Stimulated activated CD4-positive, alpha-beta T cell treated with anti-CD3 and anti-CD28 coated beads, Interleukin-1b, Interleukin-23, amount 100 ng/mL, for 48 hours (primary cell): ENCODE measurements at regions not wholly inside any gene's neighbourhood (a gene's known extent, or its start where the extent isn't known, plus 50 kb on each side); places are given as distances from the start of the nearest gene placed in this dataset.
"Not testable (repeated sequence)": the region's sequence is repeated elsewhere in the genome, so short reads cannot be mapped to it uniquely, and the experiment has no call there.

Experiments used
- DNase-seq: peaks from one replicate; pipeline ENCODE4 v3.0.0-alpha.2; 2020

DNA sequence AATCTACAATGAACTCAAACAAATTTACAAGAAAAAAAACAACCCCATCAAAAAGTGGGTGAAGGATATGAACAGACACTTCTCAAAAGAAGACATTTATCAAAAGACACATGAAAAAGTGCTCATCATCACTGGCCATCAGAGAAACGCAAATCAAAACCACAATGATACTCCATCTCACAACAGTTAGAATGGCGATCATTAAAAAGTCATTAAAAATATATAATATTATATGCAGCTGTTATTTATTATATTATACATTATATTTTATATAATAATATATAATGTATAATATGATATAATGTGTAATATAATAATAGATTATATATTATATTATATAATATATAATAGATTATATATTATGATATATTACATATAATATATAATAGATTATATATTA is 1194.1 kb upstream of the SLC39A10 start:
- DNase-seq: not testable (repeated sequence)

DNA sequence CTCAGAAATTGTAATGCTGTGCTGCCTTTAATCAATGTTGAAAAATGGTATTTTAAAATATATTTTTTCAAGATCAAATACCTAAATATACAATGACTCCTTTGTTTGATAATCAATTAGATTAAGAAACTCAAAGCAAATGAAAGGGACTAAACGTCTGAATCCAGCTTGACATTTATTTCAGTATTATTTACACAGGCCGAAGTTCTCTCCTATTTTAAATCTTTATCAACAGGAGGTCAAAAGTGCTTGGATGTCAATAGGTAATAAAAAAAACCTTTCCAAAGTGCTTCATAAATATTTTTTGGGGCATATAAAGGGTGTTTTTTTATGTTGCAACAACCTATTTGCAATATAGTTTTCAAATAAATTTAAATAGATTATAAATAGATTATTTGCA is 1201.7 kb upstream of the SLC39A10 start:
- DNase-seq: no peak

DNA sequence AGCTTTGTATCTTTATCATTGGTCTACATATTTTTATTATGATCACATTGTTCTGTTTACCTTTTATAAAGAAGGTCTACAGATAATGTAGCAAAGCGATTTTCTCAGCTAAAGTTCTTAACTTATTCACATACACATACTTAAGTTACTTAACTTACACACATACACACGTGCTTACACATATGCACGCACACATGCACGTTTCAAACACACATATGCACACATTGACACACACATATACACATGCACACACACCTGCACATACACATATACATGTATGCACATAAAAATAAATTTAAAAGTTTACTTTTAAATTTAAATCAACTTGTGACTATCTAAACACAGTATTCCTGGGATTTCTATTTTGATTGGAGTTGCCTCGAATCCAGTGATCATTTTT is 1204.5 kb upstream of the SLC39A10 start:
- DNase-seq: no peak

DNA sequence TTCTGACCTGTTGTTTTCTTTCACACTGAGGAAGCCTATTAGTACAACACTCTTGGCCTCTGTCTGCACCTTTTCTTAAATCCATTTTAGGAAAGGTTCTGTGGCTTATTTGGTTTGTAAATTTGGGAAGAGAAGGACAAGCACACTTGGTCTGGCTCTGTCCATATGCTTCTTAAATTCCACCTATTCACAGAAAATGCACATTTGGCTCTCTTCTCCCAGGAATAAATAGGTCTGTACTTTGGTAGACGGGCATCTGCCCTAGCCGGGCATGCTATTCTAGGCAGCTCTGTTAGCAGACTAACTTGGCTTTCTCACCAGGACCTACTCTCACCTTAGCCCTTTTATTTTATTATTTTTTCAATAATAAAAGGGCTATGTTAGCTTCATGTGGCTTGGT is 1211.8 kb upstream of the SLC39A10 start:
- DNase-seq: no peak

DNA sequence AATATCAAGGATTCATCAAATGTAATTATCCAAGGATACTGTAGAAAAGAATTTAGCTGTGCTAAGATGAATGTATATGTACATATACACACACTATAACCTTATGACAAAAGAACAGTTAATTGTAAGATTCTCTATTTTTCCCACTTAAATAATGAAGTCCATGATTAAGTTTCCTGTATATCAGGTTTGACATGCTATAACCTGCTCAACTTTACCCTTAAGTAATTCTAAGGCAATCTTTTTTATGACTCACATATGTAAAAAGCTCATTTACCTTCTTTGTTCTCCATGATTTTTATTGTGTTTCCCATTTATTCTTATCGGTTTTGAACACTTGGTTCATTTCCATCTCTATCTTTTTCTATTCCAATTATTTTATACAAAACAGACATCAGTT is 1213.1 kb upstream of the SLC39A10 start:
- DNase-seq: no peak

DNA sequence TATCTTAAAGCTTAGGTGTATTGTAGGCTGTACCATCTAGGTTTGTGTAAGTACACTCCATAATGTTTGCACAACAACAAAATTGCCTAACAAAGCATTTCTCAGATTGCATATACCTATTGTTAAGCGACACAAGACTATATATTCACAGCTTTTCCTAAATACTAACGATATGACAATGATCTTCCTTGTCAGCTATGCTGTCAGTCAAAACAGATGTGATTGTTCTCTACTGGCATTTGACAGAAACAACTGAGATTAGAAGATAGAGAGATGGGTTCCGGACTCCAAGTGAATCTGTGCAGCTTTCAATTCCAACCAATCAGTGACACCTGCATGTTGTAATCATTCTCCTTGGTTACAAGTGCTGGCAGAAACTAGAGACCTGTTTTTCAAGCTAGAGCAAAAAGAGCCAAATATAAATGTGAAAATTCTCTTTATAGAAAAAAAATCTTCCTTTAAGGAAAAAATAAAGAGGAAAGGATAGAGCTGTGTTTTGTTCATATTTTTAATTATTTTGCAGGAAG is 1232.3 kb upstream of the SLC39A10 start:
- DNase-seq: no peak

DNA sequence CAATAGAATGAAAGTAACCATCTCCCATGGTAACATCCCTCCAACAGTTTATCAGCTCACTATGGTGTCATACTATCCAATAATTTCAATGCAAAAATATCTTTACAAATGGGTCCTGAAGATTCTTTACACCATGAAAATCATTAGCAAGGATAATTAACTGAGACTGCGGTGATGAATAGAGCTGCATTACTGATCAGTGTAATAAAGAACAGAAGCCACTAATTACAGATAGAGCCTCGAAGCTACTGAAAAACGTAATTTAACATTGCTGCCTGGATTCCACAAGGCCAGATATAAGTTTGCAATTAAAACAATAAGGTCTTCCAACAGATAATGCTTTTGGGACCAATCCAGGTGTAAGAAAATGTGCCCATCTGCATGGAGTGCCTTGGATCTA is 1245.8 kb upstream of the SLC39A10 start:
- no peak for DNase-seq

DNA sequence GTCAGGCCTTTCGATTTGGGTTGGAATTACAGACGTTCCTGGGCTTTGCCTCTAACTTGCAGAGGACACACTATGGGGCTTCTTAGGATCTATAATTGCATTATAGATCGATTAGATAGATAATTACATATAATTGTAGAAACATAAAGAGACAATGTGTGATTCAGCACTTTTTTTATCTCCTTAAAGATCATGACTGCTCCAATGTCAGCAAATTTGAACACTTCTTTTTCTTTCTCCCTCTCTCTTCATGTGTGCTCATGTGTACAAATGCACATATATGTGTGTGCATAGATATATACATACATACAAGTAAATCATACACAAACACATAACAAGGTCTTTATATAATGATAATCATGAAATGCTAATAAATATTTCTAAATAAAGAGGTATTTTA is 1261.2 kb upstream of the SLC39A10 start:
- DNase-seq: no peak

DNA sequence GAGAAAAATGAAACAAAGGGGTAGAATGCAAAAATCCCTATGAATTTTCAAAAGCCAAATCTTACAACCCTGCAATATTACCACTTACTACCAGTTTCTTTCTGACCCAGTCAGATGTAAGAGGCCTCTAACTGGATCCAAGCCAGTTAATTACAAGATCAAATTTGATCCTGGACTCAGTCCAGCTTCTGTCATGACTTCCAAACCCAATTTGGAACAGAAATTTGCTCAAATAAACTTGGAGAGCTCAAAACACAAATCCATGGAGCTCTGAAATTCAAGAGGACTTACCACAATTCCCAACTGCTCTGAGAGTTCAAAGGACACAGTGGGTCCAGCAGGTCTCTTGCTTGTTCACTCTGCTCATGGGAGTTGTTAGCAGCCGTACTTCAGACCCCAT is 1271.7 kb upstream of the SLC39A10 start:
- no peak for DNase-seq

DNA sequence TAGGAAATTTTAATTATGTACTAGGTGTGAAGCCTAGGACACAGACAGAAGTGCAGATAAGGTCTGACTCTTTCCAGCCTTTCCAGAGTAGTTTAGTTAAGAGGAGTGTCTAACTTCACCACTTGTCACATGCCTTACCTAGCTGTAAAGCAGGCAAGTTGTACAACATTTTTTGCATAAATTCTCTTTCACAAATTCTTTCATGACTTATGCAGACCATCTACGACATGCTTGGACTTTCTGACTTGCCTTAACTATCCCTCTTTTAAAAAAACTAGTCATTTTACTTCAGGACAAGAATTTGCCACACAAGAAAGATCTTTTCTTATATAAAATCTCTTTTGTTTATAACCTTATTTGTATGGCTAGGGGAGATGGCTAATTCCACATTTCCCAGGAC is 1273.6 kb upstream of the SLC39A10 start:
- no peak for DNase-seq

DNA sequence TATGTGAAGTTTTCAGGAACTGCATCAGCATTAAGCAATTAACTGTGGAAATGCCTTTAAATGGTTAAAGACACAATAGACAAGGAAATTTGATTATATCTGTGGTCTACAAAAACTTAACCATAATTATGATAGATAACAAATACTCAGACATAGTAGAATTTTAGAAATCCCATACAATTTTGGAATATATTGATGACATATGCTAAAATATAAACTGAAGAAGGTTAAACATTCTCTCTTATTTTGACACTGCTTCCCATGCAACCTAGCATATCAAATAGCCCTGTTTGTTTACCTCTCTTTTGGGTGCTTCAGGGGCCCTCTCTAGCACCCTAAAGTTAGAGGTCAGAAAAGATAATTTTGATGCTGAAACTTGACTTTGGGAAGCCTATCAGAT is 1274.8 kb upstream of the SLC39A10 start:
- DNase-seq: no peak

DNA sequence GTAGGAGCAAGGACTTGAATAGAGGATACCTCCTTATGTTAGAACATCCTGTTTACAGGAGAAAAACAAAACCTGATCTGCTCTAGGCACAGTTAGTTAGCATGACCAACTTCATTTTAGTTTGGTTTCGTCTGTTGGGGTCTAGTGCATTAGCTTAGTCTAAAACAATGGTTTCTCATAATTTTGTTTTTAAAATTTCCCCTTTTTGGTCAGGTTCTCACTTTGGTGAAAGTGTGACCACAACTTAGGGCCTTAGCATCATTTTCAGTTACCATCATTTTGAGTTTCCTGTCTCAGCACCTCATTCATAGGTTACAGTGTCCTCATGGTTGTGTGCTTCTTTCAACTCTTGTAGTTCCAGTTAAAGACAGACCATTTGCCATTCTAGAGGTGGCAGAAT is 1277.0 kb upstream of the SLC39A10 start:
- no peak for DNase-seq

DNA sequence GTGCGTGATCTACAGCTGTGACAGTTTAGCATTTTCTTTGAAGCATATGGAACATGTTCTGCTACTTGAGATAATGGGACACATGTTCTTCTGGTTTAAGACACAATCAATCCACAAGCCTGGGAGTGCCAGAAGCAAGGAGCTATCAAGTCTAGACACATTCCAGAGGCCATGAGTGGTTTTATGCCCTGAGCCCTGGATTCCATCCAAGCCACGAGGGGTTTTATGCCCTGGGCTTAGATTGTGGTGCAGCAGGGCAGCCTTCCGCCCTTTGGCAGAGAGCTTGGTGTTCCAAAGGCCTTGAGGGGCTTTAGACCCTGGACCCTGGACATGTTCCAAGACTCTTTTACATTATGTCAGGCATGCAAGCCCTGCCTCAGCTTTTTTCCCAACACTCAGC is 1289.6 kb upstream of the SLC39A10 start:
- DNase-seq: not testable (repeated sequence)

DNA sequence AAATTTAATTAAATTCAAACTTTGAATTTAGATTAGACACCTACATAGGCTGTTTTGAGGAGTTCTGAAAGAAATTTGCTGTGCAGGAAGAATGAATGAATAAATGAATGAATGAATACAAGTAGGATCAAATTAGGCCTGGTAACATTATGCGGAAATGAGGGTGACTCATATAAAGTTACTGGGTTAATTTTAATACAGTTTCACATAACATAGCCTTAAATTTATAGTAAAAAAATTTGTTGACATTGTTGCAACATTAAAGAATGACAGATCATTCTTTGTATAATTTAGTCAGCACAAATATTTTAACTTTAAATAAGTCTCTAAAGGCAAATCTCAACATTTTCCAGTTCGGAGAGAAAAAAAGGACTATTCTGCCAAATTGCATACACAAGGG is 1293.1 kb upstream of the SLC39A10 start:
- no peak for DNase-seq

DNA sequence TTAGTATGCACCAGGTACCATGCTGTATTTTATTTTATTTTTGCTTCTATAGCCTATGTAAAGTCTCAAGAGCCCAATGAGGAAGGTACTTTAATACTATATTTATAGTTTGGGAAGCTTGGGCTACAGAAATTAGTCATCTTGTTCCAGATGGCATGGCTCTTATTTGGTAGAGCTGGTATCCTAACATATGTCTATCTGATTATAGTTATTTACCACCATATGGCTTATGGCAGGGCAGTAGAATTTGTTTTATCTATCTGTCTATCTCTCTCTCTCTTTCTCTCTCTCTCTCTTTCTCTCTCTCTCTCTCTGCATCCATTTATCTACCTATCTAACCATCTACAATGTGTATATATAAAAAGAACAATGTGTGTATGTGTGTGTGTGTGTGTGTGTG is 1293.7 kb upstream of the SLC39A10 start:
- DNase-seq: no peak

DNA sequence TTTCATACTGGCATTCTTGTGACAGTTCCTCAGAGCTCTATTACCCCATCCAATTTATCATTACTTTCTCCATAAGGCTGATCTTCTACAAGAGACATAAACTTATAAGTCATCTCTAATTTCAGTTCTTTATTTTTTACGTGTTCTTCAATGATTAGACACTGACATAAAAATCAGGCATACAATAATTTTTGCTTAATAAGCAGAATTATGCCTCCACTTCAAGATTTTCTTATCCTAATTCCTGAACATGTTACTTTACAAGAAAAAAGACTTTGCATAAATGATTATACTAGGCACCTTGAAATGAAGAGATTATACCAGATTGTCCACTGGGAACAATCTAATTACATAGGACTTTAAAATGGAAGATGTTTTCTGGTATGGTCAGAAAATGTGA is 1304.5 kb upstream of the SLC39A10 start:
- no peak for DNase-seq

DNA sequence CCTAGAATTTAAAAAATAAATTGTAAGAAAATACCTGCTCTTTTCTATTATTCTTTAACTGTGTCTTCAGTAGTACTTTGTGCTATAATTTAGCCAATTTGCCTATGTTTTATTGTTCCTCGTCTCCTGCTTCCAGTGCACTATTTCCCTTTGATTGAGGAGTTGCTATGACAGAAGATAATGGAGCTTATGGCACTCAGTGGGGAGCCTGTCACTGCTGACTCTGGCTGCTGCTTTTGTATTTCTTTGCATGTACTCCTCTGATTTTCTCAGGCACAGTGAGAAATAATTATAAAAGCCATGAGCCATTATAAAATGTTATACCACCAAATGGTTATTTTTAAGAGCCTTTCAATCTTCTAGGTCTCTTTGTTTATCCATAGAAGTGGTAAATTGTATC is 1310.8 kb upstream of the SLC39A10 start:
- no peak for DNase-seq

DNA sequence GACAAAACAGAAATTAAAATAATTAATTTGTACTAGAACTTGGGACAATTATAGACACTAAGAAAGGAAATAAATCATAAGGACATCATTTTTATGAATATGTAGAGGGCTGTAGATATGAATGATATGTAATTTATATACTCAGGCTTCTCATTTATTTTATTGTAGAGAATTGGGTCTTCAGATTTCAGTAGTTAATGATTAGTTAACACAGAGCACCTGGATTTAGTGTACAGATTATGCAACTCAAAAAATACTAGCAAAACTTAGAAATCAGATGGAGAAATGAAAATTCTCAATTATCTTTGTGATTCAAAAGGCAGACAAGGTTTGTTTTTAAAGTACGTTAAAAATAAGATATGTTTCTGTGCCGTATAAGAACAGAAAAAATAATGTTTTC is 1311.7 kb upstream of the SLC39A10 start:
- no peak for DNase-seq

DNA sequence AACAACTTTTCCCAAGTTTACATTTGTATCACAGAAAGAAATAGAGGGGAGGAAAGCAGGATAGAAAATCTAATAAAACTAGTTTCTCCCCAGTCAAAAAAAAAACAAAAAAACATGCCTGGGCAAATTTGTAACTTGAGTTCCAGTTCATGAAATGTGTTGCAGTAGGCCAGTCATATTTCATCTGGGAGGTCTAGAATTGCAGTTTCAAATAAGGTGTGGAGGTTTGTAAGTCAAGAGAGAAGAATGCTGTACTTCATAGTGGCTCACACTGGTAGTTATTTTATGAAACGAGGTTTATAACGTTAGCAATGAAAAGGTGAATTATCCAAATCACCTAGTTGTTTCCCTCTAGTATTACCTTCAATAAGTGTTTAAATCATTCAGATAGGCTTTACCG is 1313.9 kb upstream of the SLC39A10 start:
- DNase-seq: no peak

DNA sequence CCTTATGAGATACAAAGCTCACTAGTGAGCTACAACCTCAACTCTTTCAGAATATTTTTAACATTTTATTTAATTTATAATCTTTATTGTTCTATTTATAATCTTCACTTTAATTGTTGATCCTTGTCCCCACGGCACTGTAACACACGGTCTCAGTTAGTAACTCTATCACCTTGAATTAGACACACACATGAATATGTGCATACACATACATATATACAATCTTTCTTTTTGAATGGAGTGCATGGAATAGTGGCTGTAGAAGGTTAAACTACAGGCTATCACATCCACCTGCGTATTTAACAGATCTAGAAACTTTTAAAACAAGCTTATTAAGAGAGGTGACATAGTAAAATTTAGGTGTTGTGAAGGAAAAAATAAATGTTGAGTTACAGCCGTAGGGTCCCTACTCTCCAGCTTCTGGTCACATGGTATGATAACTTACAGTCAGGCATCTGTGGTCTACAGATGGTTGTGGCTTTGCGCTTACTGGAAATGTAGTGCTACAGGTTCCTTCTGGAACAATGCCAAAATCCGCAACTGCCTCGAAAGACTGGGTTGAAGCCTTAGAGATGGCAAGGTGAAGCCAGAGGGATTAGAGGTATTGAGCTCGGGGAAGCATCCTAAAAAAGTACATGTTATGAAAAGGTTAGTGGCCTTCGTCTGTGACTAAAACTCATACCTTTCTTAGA is 1324.1 kb upstream of the SLC39A10 start:
- no peak for DNase-seq

DNA sequence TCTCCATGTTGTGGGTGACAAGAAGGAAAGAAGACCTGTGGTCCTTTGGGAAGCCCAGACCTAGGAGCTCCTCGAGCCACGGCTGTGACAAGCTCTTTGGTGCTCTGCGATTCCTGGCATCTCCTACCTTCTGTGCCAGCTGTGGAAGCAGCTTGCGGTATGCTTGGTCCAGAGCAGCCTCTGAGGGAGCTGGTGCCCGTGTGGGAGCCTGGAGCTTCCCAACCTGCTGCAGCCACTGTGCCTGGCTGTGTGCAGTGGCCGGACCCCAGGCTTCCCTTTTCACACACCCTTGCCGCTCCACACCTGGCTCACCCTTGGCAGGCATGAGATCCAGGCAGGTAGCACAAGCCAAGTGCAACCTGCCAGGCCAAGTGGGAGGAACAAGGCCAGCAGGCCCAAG is 1328.6 kb upstream of the SLC39A10 start:
- DNase-seq: no peak

DNA sequence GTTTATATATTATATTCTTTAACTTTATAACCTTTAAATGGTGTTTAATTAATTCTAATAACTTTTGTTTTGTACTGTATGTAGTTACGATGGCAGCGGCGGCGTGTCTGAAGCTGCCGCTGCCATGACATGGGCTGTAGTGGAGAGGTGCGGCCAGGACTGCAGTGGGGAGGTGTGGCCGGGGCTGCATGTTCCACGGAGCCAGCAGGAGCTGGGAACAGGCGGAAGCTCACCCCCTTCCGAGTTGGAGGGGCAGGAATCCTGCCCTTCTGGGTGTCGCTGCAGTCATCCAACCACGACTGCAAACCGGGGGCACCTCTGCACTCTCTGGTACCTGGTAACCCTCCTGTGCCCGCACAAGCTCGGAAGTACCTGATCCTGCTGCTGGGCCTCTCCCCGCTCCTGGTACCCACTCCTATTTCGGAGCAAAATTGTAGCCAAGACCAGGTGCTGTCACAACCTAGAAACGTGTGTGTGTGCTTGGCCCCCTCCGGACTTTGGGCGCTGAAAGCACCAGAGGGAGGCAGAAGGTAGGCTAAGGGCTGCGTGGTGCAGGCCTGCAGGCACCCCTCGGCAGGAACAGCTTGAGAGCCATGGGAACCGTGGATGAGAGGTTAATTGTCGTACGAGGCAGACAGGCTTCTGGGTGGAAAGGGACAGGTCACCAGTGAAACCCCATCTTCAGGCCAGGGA is 1329.7 kb upstream of the SLC39A10 start:
- no peak for DNase-seq

DNA sequence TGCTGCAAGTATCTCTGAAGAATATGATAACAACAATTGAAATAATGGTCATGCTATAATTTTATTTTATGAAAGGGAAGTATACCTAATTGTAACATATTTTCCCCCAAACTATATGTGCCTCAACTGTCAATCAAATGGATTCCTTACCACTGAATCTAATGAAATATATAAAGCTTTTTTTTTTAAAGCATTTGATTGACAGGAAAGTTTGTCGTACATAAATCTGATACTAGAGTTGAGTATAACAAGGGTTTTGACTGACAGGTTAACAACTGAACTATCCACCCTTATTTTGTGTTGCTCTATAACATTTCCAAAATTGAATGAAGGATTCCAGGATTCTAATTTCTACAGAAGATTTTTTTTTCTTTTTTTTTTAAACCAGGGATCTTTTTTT is 1333.3 kb upstream of the SLC39A10 start:
- DNase-seq: no peak

DNA sequence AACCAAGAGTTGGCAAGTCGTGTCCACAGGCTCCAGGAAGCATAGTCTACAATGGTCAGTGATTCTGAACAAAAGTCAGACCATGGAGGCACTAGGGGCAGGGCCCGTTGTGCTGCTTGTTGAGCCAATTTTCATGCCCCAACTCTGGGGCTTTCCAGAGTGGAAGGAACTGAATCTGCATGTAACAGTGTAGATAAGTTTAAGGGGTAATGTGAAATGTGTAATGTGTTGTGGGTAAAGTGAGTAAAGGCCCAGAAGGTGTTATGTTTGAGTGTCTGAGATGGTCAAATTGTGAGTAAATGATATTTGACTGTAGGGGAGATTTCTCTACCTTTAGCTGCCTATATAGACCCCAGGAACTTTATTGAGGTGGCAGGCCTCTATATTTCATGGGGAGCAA is 1336.5 kb upstream of the SLC39A10 start:
- DNase-seq: no peak
